GM18873 (cell line): ENCODE measurements at regions not wholly inside any gene's neighbourhood (a gene's known extent, or its start where the extent isn't known, plus 50 kb on each side); places are given as distances from the start of the nearest gene placed in this dataset.

Source experiments
- ATAC-seq: cut with Tn5 transposase; IDR thresholded peaks from one replicate; pipeline ENCODE4 v1.9.1; 2021; ENCODE audit warnings: mild to moderate bottlenecking, moderate library complexity, moderate number of reproducible peaks; ENCODE audit not compliant: unreplicated experiment, low FRiP score

GRCh38 chr13:64020126-64020525, 2604.5 kb upstream of the PCDH20 start:
- ATAC-seq: no peak

- ATAC-seq: no peak
Observed at GRCh38 chr13:64007339-64007738, 2591.7 kb upstream of the PCDH20 start.

DNA sequence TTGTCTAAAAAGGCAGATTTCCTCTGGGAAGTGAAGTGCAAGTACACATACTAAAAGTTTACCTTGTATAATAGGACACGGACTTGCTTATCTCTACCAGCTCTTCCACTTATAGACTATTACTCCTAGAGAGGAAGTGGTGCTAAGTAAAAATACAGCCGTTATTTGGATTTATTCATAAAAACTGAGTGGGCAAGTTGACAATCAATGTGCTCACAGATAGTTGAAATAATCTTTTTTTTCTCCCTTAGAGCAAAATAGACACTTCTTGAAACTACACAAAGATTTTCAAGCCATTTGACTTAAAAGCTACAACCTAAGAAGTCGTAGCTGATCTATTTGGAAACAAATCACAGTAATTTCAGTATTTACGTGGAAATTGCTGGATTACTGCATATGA, 2584.7 kb upstream of the PCDH20 start:
- no peak for ATAC-seq

DNA sequence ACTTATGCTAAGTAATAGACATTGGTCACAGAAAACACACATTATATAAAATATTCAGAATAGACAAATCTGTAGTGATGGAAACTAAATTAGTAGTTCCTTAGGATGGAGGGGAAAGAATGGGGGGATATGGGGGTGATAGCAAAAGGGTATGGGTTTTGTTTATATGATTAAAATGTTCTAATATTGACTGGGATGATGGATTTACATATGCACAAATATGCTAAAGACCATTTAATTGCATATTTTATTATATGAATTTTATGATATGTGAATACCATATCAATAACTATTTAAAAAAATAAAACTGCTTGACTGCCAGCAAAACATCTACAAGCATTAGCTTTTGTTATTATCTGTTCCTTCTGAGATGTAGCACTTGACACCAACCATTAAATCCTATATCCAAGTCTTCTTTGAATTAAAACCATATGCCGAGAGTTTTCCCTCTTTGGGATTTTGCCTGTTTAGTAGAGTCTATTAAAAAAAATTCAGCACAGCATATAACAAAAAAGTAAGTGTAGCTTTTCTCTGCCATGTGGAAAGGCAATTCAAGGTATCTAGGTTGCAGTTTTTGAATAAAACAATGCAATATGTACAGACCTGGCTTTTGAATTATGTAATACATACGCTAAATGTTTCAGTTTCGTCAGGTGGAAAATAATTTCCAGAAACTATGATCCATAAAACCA, 2584.1 kb upstream of the PCDH20 start:
- no peak for ATAC-seq

DNA sequence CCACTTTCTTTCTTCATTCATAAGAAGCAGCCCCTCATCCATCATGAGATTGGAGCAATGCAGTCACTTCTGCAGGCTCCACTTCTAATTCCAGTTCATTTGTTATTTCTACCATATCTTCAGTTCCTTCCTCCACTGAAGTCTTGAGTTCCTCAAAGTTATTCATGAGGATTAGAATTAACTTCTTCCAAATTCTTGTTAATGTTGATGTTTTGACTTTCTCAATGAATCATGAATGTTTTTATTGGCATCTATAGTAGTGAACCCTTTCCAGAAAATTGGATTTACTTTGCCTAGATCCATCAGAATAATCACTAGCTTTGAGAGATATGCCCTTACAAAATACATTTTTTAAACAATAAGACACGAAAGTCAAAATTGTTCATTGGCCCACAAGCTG, 2567.7 kb upstream of the PCDH20 start:
- ATAC-seq: no peak

GRCh38 chr13:63979951-63980350, 2564.3 kb upstream of the PCDH20 start:
- no peak for ATAC-seq

- no peak for ATAC-seq
Observed at GRCh38 chr13:63972328-63972727, 2556.7 kb upstream of the PCDH20 start.

GRCh38 chr13:63954683-63955082, 2539.0 kb upstream of the PCDH20 start:
- ATAC-seq: no peak

DNA sequence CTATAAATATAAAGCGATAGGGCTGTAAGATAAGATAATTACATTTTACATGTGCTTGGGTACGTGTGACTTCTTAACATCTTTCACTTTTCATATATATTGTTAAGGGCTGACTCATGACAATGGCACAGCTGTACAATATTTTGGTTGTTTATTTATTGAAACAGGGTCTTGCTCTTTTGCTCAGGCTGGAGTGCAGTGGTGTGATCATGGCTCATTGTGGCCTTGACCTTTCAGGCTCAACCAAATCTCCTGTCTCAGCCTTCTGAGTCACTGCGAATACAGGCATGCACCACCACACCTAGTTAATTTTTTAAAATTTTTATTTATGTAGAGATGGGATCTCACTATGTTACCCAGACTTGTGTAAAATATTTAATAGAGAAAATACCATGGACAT, 2532.4 kb upstream of the PCDH20 start:
- no peak for ATAC-seq

- no peak for ATAC-seq
Observed at GRCh38 chr13:63944911-63945310, 2529.3 kb upstream of the PCDH20 start.

- no peak for ATAC-seq
Observed at GRCh38 chr13:63942372-63942771, 2526.7 kb upstream of the PCDH20 start.

DNA sequence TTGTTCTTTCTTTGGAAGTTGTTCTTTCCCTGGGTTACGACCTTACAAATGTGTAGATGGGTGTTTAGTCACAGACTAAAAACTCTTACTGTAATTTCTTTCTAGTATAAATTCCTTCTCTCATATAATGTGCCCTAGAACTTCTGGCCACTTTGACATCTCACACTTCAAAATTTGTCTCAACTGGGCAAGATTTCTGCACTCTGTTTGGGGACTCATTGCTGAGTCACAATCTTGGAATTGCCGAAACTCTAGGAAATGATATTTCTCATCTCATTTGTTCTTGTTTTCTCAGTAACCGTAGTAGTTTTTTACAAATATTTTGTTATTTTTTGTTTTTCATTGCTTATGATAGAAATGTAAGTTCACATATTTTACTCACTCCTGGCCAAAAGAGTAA, 2523.2 kb upstream of the PCDH20 start:
- ATAC-seq: no peak

DNA sequence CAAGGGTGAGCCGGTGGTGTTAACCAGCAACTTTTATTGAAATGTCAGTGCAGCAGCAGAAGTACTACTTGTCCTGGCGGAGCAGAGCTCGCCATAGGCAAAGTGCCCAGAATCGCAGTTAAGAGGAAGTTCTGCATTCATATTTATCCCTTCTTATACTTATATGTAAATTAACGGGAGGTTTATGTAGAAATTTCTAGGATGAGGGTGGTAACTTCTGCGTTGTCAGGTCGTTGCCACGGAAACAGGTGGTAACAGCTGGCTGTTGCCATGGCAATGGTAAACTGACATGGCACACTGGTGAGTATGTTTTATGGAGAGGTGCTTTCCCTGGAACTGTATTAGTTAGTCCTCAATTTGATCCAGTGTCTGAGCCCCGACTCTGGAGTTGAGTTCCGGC, 2494.9 kb upstream of the PCDH20 start:
- no peak for ATAC-seq

- ATAC-seq: no peak
Observed at GRCh38 chr13:63909726-63910375, 2494.2 kb upstream of the PCDH20 start.

DNA sequence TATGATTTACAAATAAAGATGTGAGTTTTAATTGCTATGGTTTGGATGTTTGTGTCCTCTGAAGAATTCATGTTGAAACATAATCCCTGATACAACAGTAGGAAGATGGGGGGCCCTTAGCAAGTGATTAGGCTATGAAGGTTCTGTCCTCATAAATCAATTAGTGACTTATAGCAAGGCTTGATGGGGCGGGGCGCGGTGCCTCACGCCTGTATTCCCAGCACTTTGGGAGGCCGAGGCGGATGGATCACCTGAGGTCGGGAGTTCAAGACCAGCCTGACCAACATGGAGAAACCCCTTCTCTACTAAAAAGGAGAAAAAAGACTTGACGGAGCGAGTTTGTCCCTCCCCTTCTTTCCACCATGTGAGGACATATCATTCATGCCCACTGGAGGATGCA, 2486.5 kb upstream of the PCDH20 start:
- ATAC-seq: no peak

DNA sequence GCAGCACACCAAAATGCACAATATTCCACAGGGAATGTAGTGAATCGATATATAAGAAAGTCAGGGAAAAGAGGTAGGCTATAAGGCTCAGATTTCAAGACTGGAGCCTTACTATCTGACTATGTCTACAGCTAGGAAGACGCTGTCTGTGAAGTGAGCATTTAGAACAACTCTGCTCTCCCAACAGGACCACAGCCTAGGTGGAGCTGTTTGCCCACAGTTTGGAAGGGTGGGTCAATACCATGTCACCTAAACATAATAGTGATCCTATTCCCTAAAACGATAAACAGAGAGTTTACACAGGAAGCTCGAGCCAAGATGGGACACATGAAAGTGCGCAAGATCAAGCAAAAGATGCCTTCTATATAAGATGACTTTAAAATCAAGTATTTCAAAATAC, 2486.0 kb upstream of the PCDH20 start:
- no peak for ATAC-seq

GRCh38 chr13:63900406-63900805, 2484.8 kb upstream of the PCDH20 start:
- no peak for ATAC-seq

GRCh38 chr13:63896321-63896720, 2480.7 kb upstream of the PCDH20 start:
- no peak for ATAC-seq

DNA sequence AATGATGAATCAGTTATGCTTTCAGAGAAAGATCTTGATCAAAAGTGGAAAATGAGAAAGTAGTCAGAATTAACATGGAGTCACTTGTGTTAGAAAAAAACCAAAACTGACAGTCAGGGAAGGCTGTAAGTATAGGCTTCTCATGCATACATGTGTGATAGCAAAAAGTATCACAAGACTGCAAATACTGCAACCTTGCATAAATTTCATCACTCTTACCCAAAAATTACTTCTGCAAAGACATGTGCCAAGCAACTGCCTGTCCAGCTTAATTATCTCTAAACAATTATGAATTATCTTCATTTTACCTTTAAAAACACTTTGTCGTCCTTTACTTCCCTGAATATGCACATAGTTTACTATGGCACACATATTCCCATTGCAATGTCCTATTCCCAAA, 2466.4 kb upstream of the PCDH20 start:
- ATAC-seq: no peak

GRCh38 chr13:63880705-63881104, 2465.1 kb upstream of the PCDH20 start:
- no peak for ATAC-seq

- ATAC-seq: no peak
Observed at GRCh38 chr13:63873936-63874335, 2458.3 kb upstream of the PCDH20 start.

- no peak for ATAC-seq
Observed at GRCh38 chr13:63864171-63864902, 2448.7 kb upstream of the PCDH20 start.
